UCSD-AML1 (cell line): ENCODE measurements at regions not wholly inside any gene's neighbourhood (a gene's known extent, or its start where the extent isn't known, plus 50 kb on each side); places are given as distances from the start of the nearest gene placed in this dataset.
"Not testable (repeated sequence)": the region's sequence is repeated elsewhere in the genome, so short reads cannot be mapped to it uniquely, and the experiment has no call there.

ENCODE experiments used
- DNase-seq: peaks from one replicate; lab custom pipeline; 2025; ENCODE audit not compliant: unreplicated experiment; lab: John Stamatoyannopoulos, UW

DNA sequence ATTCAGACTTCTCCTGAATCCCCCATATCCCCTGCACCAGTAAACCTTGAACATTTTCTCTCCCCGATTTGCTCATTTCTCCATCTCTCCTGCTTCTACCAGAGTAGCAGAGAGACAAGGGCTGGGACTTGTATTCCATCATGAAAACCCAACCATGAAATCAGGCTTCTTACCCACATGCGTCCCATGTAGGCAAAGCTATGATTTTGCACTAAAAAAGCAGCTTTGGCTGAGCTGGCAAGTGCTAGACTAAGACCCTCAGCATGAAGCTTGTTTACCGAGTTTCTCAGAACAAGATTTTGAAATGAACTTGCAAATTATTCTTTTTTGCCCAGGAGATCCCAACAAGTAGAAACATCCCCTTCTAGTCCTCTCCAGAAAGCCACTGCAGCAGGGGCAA is 80.3 kb upstream of the RFLNA start:
- no peak for DNase-seq

DNA sequence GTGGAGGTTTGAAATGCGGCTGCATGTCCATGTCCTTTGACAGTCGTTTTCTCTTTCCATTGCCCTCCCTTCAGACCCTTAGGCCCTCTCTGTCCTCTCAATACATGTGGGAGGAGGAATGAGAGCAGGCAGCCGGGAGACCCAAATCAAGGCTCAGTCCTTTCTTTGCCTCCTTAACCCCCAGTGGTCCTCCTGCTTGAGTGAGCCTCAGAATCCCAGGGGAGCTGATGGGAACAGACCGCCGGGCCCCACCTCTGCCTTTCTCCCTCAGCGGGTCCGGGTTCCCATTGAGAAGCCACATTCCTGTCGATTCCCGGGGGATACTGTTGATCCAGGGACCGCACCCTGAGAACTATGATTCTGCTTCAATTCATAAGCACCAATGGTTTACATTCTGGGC is 77.9 kb upstream of the RFLNA start:
- DNase-seq, result no peak

DNA sequence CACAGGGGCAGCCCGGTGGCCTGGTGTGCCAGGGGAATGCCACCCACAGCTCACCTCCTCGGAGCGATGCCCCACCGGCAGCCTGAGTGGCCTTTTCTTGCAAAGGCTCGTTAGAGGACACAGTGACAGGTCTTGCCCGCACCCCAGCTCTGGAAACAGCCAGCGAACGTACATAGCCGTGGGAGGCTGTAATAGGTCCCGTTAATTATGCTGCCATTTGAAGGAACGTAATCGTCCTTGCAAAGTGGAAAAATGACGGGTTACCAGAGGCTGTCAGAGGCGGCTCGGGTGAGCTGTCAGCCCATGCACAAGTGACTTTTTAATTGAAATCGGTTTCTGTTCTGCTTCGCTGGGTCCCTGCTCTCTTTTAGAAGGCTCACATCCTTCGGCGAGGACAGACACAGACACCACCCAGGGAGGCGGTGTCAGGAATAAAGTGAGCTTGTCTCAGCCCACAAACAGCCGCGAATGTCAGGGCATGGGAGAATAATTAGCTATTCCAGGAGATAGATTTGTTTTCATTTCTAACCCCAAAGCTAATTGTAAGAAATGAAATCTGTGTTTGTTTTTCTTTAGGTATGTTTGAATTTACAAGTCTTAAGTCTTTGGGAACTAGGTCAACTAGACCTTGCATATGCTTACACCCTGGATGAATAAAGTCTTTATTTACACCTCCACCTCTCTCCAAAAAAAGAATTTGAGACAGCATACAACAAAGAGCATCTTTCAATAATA is 77.2 kb upstream of the RFLNA start:
- no peak for DNase-seq

DNA sequence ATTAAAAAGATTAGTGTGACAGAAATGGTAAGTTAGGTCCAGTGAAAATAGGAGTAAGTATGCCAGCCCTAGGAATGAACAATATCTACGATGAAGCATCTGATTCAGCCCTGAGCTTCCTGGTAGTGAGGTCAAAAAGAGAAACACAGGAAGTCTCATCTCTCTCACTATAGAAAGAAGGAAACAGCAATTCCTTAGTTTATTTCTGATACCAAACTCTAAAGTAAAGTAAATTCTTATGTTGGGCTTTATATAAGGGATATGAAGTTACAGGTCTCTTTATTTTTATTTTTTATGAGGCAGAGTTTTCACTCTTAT is 76.7 kb upstream of the RFLNA start:
- no peak for DNase-seq

DNA sequence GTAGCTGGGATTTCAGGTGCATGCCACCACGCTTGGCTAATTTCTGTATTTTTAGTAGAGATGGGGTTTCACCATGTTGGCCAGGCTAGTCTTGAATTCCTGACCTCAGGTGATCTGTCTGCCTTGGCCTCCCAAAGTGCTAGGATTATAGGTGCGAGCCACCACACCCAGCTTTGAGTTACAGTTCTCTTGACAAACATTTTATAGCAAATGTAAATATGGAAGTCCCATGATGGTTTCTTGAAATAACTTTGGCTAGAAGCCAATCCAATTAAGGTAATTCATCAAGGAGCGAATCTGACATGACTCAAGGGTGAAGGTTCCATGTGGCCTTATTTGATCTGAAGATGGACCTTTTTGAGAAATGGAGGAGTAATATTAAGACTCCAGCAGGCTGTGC is 76.2 kb upstream of the RFLNA start:
- DNase-seq, result not testable (repeated sequence)

DNA sequence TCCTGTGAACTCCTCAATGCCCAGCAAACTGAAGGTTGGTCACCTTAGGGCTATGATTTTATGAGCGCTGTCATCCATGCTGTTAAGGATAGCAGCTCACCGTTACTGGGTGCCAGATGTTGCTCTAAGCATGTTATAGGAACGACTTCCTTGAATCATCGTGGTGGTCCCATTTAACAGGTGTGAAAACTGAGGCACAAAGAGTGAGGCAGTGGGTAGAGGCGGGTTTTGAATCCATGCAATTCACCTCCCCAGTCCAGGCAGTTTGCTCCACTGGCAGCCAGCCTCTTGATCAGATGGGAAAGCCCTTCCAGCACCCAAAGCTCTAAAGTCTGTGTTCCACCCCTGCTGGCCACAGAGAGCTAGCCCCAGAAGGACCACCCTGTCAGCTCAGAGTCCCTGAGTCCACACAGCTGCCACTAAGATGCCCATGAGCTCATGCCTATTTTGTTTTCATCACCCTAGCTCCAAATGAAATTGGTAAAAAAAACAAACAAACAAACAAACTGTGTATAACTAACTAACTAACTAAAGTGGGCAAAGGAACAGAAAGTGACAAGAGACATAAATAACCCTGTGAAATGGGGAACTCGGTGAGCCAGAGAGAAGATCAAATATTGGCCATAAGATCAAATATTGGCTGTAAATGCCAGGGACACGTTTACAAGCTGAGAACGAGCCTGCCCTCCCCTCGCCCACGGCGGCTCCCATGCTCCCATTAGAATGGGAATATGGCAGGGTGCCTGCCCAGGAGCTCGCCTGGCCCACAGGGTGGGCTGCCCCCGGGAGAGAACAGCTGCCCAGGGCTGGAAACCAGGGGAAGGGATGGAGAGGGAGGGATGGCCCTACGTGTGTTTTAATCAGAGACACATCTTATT is 72.3 kb upstream of the RFLNA start:
- DNase-seq, result no peak

DNA sequence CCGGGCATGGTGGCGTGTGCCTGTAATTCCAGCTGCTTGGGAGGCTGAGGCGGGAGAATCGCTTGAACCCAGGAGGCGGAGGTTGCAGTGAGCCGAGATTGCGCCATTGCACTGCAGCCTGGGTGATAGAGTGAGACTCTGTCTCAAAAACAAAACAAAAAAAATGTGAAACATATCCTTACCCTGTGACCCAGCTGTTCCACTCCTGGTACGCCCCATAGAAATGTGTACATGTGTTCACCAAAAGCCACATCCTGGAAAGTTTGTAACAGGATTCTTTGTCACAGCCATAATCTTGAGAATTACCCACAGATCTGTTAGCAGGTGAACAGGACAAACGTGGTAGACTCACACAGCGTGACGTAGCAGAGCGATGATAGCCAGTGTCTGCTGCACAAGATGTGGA is 71.2 kb upstream of the RFLNA start:
- not testable (repeated sequence) for DNase-seq

DNA sequence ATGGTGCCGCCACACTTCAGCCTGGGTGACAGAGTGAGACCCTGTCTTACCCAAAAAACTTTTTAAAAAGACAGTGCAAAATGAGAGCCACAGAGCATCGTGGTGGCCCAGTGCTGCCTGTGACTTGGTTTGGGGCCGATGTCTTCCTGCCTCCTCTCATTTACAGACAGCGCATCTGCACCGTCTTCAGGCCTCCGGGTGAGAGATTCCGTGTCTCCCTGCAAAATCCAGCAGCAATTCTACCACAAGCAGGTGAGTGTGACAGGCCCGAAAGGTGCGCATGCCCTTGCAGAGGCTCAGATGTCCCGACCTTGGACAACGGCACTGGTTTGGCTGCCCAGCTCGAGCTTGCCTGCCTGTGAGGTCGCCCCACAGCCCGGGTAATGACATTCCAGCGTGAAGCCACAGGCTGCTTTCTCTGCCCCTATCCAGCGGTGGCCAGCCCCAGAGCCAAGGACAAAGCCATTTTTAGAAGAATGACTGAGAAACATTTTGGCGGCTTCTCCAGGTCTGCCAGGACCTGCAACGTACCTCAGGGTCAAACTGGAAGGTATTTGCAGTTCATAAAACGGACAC is 70.3 kb upstream of the RFLNA start:
- no peak for DNase-seq

DNA sequence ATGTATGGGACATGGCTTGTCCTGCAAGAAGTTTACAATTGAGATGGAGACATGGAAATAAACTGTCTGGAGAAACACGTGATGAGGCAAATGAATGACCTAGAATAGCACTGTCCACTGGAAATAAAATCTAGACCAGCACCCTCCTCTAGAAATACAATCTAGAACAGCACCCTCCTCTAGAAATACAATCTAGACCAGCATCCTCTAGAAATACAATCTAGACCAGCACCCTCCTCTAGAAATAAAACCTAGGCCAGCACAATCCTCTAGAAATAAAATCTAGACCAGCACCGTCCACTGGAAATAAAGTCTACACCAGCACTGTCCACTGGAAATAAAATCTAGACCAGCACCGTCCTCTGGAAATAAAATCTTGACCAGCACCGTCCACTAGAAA is 69.2 kb upstream of the RFLNA start:
- no peak for DNase-seq

DNA sequence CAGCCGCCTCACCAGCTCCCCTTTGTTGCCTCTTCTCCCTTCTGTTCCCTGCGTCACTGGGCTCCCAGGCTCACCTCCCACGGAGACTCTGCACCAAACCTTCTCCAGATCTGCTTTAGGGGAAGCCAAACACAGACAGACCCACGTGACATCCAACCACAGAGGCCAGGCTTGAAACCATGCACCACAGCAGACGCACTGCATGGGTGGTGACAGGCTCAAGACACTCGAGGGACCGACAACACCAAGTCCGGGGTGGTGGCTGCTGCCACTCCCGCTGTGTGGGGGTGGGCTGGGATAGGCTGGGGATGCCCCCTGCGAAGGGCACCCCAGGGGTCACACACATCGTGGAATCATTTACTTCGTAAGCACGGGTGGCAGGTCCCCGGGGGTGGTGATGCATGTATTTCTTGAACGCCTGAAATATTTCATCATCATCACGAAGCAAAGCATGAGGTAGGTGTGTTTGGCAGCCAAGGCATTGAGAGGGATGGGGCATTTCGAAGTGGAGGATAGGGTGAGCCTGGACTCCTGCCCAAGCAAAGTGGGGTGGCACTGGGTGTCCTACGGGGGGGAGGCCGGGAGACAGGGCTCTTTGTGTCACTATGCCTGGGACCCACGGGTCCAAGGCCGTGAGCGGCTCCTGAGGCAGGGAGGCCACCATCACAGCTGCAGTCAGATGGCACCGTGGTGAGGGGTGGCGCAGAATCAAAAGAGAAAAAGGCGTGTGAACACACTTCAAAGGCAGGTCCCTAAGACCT is 66.8 kb upstream of the RFLNA start:
- no peak for DNase-seq

DNA sequence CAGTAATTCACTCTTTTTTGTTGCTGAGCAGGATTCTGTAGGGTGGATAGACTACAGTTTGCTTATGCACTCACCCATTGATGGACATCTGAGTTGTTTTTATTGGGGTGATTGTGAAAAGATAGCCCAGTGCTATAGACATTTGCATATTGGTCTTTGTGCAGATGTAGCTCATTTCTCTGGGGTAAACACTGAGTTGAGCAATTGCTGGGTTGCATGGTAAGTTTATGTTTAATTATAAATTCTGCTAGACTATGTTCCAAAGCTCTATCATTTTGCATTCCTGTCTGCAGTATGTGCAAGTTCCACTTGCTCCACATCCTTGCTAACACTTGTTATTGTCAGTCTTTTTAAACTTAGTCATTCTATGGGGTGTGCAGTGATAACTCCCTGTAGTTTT is 65.4 kb upstream of the RFLNA start:
- DNase-seq, result no peak

DNA sequence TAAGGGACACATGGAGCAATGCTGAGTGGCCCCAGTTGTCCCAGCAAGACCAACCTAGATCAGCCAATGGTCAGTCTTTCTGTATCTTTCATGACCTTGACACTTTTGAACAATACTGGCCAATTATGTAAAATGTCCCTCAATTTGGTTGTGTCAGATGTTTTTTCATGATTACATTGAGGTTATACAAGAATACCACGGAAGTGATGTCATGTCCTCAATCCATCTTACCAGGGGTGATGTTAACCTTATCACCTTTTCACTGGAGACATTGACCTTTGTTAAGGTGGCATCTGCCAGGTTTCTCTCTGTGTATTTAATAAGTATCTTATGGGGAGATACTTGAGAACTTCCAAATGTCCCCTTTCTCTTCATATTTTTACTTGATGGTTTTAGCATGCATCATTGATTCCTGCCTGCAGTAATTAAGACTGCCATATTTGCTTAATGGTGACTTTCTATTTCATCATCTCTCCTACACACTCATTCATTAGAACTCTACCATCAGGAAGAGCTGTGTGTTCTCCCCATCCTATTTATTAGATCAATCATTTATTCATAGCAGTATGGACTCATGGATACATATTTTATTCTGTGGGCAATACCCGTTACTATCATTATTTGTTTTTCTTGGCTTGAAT is 64.7 kb upstream of the RFLNA start:
- no peak for DNase-seq

DNA sequence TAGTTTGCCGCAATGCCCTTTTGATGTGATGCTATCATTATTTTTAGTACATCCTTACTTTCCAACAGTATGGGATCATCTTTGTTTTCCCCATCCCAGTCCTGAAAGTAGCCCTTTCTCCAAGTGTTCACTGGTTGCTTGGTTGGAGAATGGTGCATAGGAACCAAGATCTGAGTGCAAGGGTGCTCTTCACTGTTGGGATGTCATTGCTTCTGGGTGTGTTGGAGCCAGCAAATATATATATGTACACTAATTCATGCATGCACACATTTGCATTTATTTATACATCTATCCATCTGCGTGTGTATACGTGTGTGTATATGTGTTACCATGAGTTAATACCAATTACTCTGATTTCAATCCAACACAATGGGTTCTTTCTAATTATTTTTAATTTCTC is 64.1 kb upstream of the RFLNA start:
- no peak for DNase-seq

DNA sequence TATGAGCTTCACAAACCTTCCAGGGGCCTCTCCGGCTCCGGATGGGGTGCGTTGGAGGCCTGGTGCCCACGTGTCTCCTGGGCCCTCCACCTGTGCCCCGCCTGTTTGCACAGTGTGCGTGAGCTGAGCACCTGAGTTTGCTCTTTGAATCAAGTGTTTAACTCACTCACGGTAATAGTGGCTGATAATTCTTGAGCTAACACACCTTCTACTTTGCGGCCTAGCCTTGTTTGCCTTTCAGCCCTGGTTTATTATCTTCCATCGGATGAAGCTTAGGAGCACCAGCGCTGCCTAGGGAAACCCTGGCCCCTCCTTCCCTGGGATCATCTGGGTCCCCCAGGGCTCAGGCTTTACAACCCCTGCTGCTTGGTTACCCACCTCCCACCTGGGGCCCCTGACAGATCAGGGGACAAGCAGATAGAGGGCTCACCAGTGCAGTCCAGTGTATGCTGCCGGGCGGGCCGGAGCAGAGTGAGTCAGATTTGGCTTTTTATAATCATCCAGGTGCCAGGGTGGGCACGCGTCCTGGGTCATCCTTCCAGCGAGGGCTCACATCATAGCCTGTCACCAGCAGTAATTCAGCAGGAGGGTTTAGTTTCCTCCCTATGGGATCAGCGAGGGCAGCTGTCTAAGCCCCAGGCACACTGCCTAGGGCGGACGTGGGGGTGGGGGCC is 62.8 kb upstream of the RFLNA start:
- no peak for DNase-seq

DNA sequence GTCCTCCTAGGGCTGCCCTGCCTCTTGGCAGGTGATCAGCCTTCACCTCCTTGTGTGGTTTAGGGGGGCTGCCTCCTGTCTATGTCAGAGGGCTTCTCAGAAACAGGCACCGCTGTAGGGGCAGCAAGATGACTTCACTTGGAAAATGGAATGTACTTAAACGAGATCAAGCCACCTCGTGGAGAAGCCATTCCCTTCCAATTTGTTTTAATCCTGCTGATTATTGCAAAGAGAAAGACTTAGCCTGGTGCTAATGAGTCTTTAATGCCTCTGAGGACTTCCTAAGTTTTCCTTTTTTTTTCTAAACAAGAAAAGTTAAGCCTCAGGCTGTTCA is 62.3 kb upstream of the RFLNA start:
- DNase-seq, result no peak

DNA sequence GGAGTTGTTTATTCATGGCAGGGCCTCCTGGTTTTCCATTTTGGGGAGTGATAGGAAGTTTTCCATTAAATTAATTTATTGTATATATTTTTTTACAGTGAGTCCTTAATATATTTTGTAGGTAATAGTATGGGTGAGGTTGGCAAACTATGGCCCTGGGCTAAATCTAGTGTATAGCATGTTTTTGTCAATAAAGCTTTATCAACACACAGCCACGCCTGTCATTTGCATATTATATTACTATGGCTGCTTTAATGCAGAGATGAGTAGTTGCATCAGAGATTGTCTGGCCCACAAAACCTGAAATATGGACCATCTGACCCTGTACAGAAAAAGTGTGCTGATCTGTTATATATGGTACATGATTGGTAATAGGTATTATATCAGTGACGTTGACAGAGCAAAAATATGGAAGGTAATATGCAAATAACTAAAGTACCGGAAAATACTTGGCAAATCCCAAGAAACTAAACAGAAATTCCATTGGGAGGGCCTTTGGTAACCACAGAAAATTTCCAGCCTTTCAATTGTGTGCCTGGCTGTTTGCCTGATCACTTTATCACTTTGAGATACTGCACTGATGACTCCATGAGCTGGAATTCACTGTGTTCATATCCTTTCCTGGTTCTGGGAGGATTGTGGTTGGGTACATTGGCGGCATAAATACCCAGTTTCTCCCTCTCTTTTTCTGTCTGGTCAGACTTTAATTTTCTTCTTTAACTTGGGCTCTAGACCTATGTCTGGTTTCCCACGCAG is 61.7 kb upstream of the RFLNA start:
- DNase-seq, result no peak

DNA sequence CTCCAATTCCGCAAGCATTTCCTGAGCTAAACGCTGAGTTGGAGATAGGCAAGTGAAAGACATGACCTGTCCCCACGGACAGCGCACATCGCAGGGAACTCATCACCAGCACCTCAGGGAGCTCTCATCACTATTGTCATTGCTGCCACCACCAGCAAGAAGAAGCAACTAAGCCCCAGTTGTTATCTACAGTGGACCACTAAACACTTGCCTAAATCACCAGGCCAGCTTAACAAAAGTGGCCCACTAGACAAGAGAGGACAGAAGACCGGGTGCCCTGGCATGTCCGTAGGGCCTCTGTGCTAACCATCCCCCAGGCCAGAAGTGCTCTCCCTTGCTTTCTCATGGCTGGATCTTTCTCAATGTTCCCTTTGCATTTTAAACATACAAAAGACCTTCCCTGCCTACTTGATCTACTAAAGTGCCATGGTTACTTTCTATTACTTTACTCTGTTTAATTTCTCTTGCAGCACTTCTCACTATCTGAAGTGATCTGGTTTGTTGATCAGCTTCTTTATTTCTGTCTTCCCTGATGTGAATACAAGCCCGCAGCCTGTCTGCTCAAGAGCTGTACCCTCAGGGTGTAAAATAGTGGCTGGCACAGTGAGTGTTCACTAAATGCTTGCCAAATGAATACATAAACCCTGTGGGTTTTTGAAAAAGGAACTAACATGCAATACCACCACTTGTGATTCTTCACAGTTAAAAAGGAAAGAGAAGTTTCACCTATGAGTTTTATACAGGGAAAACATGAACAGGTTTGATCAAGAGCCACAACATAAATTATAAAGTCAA is 60.9 kb upstream of the RFLNA start:
- DNase-seq, result no peak

DNA sequence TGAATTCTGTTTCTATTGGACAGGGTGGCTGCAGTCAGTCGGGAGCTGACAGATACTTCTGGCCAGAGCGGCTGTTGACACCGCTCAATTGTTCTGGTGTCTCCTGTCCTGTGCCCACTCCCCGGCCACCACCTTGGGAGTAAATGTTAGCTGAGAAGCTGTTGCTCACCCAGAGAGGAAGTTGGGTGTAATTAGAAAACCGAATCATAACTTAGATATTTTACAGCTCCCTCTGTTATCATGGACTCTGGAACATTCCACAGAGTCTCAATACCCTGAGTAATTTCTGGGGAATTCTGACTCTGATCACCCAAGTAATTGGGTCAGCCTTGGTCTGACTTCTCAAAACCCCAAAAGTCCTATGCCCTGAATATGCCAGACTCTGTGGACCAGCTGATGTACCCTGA is 58.3 kb upstream of the RFLNA start:
- DNase-seq, result no peak

DNA sequence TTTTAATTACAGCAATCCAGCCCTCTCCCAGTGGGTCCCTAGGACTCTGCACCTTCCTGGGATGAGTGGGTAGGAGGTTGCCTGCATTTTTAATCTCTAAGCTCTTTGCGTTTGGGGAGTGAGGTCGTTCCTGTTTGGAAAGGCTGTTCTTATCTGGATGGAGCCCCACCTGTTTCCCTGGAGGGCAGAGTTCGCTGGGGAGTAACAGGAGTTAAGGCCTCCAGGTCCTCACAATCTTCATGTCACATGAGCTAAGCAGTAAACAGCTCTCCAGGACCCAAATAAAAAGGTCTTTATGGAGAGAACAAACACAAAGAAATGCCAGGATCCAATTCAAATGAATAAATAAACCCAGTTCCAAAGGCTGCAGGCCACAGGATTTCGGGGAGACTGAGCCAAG is 56.0 kb upstream of the RFLNA start:
- no peak for DNase-seq
